ENCODE measurements at regions not wholly inside any gene's neighbourhood (a gene's known extent, or its start where the extent isn't known, plus 50 kb on each side); places are given as distances from the start of the nearest gene placed in this dataset.

DNA sequence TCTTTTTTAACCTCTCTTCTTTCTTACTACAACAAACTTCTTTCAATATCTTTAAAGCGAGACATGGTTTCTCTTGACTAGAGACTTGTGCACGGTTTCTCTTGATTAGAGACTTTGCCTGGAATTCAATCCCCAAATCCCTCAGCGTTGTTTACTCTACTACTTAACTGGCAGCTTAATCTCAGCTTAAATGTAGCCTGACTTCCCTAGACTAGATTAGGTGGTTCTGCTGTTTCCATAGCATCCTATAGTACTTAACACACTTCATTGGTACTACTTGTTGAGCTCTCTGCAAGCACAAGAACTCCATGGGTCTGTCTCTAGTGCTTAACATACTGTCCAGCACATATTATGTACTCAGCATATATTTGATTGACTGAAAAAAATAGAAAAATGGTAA lies 168.2 kb upstream of the GPR149 start:
- TF ChIP-seq POLR2AphosphoS5 (IDR thresholded peaks at IDR 0.05; ENCODE audit: low read depth, low read length) (no peak), POLR2A (IDR thresholded peaks at IDR 0.05; ENCODE audit: low read depth, low read length) (no peak), TAF1 (IDR thresholded peaks at IDR 0.05; ENCODE audit: low read depth, low read length) (no peak)
